ENCODE measurements at regions not wholly inside any gene's neighbourhood (a gene's known extent, or its start where the extent isn't known, plus 50 kb on each side); places are given as distances from the start of the nearest gene placed in this dataset.

- no peaks in the 10 kb centered on the region for H3K36me3 ChIP-seq (ENCODE audit: insufficient read depth, low read length)
- DNase-seq (no peak), ATAC-seq (ENCODE audit: poor library complexity) (no peak)
- TF ChIP-seq CTCF (IDR thresholded peaks at IDR 0.05): no peak
- CTCF ChIA-PET: no interaction called here
- H3K36me3 Mint-ChIP-seq (ENCODE audit: low read depth): no peaks in the 10 kb centered on the region
- H3K4me3 ChIP-seq (ENCODE audit: low read length): no peak overlapping the region
- no peaks in the 10 kb centered on the region for H3K27me3 Mint-ChIP-seq
- no peak overlapping the region for H3K4me3 Mint-ChIP-seq
- no peaks in the 10 kb centered on the region for H3K4me1 ChIP-seq (ENCODE audit: insufficient read depth, low read length)
- H3K9me3 Mint-ChIP-seq: peaks cover 8% of the 10 kb centered on the region
- no peaks in the 10 kb centered on the region for H3K4me1 Mint-ChIP-seq (ENCODE audit: low read depth)
- H3K27ac Mint-ChIP-seq: no peak overlapping the region
- intact Hi-C loops (cut with DNase I, micrococcal nuclease): no loop called here
- POLR2A ChIA-PET: no interaction called here
- H3K27me3 ChIP-seq (ENCODE audit: control insufficient read depth in 1 of 2, insufficient read depth in 2 of 2, low read length in 2 of 2): no peaks in the 10 kb centered on the region
- H3K27ac ChIP-seq (ENCODE audit: low read depth in 1 of 2, low read length in 2 of 2): no peak overlapping the region
- H3K9me3 ChIP-seq (ENCODE audit: control insufficient read depth in 1 of 2, insufficient read depth in 1 of 2, low read length in 2 of 2): peaks cover 0 to 7% of the 10 kb centered on the region in 2 experiments
Measured at GRCh38 chr10:106033065-106033464, 1131.4 kb downstream of the SORCS1 start.

- Mint-ChIP-seq H3K36me3 (ENCODE audit: low read depth) (no peaks in the 10 kb centered on the region), H3K27ac (no peak overlapping the region), H3K9me3 (peaks cover 5% of the 10 kb centered on the region), H3K27me3 (no peaks in the 10 kb centered on the region), H3K4me1 (ENCODE audit: low read depth) (no peaks in the 10 kb centered on the region), H3K4me3 (no peak overlapping the region)
- Histone ChIP-seq H3K36me3 (ENCODE audit: insufficient read depth, low read length) (no peaks in the 10 kb centered on the region), H3K4me3 (ENCODE audit: low read length) (no peak overlapping the region), H3K27me3 (ENCODE audit: control insufficient read depth in 1 of 2, insufficient read depth in 2 of 2, low read length in 2 of 2) (no peaks in the 10 kb centered on the region), H3K27ac (ENCODE audit: low read depth in 1 of 2, low read length in 2 of 2) (no peak overlapping the region), H3K9me3 (ENCODE audit: control insufficient read depth in 1 of 2, insufficient read depth in 1 of 2, low read length in 2 of 2) (peaks cover 0 to 7% of the 10 kb centered on the region in 2 experiments), H3K4me1 (ENCODE audit: insufficient read depth, low read length) (no peaks in the 10 kb centered on the region)
- CTCF ChIA-PET: no interaction called here
- DNase-seq (no peak), ATAC-seq (ENCODE audit: poor library complexity) (no peak)
- TF ChIP-seq CTCF (IDR thresholded peaks at IDR 0.05): no peak
- POLR2A ChIA-PET: no interaction called here
- intact Hi-C loops (cut with DNase I, micrococcal nuclease): no loop called here
Measured at GRCh38 chr10:106032450-106033002, 1132.0 kb downstream of the SORCS1 start.

GRCh38 chr10:106027240-106027639 is 1137.3 kb downstream of the SORCS1 start:
- TF ChIP-seq CTCF (IDR thresholded peaks at IDR 0.05): no peak
- H3K36me3 Mint-ChIP-seq (ENCODE audit: low read depth): no peaks in the 10 kb centered on the region
- Histone ChIP-seq H3K9me3 (ENCODE audit: control insufficient read depth in 1 of 2, insufficient read depth in 1 of 2, low read length in 2 of 2) (no peaks in the 10 kb centered on the region), H3K4me3 (ENCODE audit: low read length) (no peak overlapping the region), H3K27me3 (ENCODE audit: control insufficient read depth in 1 of 2, insufficient read depth in 2 of 2, low read length in 2 of 2) (no peaks in the 10 kb centered on the region), H3K36me3 (ENCODE audit: insufficient read depth, low read length) (no peaks in the 10 kb centered on the region), H3K4me1 (ENCODE audit: insufficient read depth, low read length) (no peaks in the 10 kb centered on the region), H3K27ac (ENCODE audit: low read depth in 1 of 2, low read length in 2 of 2) (no peak overlapping the region)
- intact Hi-C loops (cut with DNase I, micrococcal nuclease): no loop called here
- no peak for DNase-seq
- H3K4me3 Mint-ChIP-seq: no peak overlapping the region
- no peaks in the 10 kb centered on the region for H3K4me1 Mint-ChIP-seq (ENCODE audit: low read depth)
- no peaks in the 10 kb centered on the region for H3K9me3 Mint-ChIP-seq
- ATAC-seq (ENCODE audit: poor library complexity): no peak
- no peak overlapping the region for H3K27ac Mint-ChIP-seq
- POLR2A ChIA-PET: no interaction called here
- no peaks in the 10 kb centered on the region for H3K27me3 Mint-ChIP-seq
- CTCF ChIA-PET: no interaction called here
